Adipocyte (in vitro differentiated cells): ENCODE measurements at regions not wholly inside any gene's neighbourhood (a gene's known extent, or its start where the extent isn't known, plus 50 kb on each side); places are given as distances from the start of the nearest gene placed in this dataset.

Experiments used
- DNase-seq: peaks from one replicate; pipeline ENCODE4 v3.0.0-alpha.2; 2015; ENCODE audit warnings: low read depth
- H3K27me3 ChIP-seq: replicated peaks from 2 replicates; pipeline ENCODE4 v1.7.0; 2013; ENCODE audit warnings: mild to moderate bottlenecking, low read length, moderate library complexity; ENCODE audit not compliant: control insufficient read depth, insufficient read depth
- H3K36me3 ChIP-seq: 2 replicates; pipeline ENCODE4 v1.7.0; 2013; ENCODE audit warnings: low read length, mild to moderate bottlenecking, moderate library complexity; ENCODE audit not compliant: control insufficient read depth, insufficient read depth, severe bottlenecking
- H3K4me1 ChIP-seq: 2 replicates; pipeline ENCODE4 v1.7.0; 2013; ENCODE audit warnings: mild to moderate bottlenecking, low read length, moderate library complexity; ENCODE audit not compliant: control insufficient read depth, insufficient read depth
- H3K4me3 ChIP-seq: 2 replicates; pipeline ENCODE4 v1.7.0; 2013; ENCODE audit warnings: mild to moderate bottlenecking, low read length, moderate library complexity
- H3K9ac ChIP-seq: 2 replicates; pipeline ENCODE4 v1.7.0; 2013; ENCODE audit warnings: mild to moderate bottlenecking, low read length, moderate library complexity
- H3K9me3 ChIP-seq: 2 replicates; pipeline ENCODE4 v1.7.0; 2013; ENCODE audit warnings: mild to moderate bottlenecking, low read length, moderate library complexity; ENCODE audit not compliant: control insufficient read depth

GRCh38 chr11:119790476-119790875 is 61.5 kb upstream of the NECTIN1 start:
- Histone ChIP-seq H3K9me3 (no peaks in the 10 kb centered on the region), H3K4me3 (no peak overlapping the region), H3K4me1 (peaks cover 35% of the 10 kb centered on the region), H3K36me3 (no peaks in the 10 kb centered on the region), H3K9ac (no peak overlapping the region), H3K27me3 (peaks cover 5% of the 10 kb centered on the region)
- no peak for DNase-seq

GRCh38 chr11:119789766-119790407 is 60.9 kb upstream of the NECTIN1 start:
- no peak for DNase-seq
- H3K9ac ChIP-seq = no peak overlapping the region
- H3K9me3 ChIP-seq = no peaks in the 10 kb centered on the region
- peaks cover 5% of the 10 kb centered on the region for H3K27me3 ChIP-seq
- H3K36me3 ChIP-seq = no peaks in the 10 kb centered on the region
- no peak overlapping the region for H3K4me3 ChIP-seq
- H3K4me1 ChIP-seq = peaks cover 29% of the 10 kb centered on the region

GRCh38 chr11:119788911-119789560 is 60.0 kb upstream of the NECTIN1 start:
- Histone ChIP-seq H3K27me3 (peaks cover 5% of the 10 kb centered on the region), H3K9ac (no peak overlapping the region), H3K36me3 (no peaks in the 10 kb centered on the region), H3K9me3 (peaks cover 7% of the 10 kb centered on the region), H3K4me1 (peaks cover 26% of the 10 kb centered on the region), H3K4me3 (no peak overlapping the region)
- DNase-seq = no peak

- no peak for DNase-seq
- H3K9ac ChIP-seq = no peak overlapping the region
These were observed 59.3 kb upstream of the NECTIN1 start for GRCh38 chr11:119788096-119788883.

GRCh38 chr11:119787074-119787461 is 58.1 kb upstream of the NECTIN1 start:
- no peak overlapping the region for H3K4me3 ChIP-seq
- peaks cover 15% of the 10 kb centered on the region for H3K9me3 ChIP-seq
- H3K9ac ChIP-seq = no peak overlapping the region
- H3K36me3 ChIP-seq = no peaks in the 10 kb centered on the region
- H3K4me1 ChIP-seq = peaks cover 17% of the 10 kb centered on the region
- peaks cover 6% of the 10 kb centered on the region for H3K27me3 ChIP-seq
- no peak for DNase-seq

More at GRCh38 chr11:119788096-119788883, 59.3 kb upstream of the NECTIN1 start:
- H3K4me1 ChIP-seq = peaks cover 20% of the 10 kb centered on the region
- H3K36me3 ChIP-seq = no peaks in the 10 kb centered on the region
- H3K27me3 ChIP-seq = peaks cover 5% of the 10 kb centered on the region
- H3K9me3 ChIP-seq = peaks cover 15% of the 10 kb centered on the region
- no peak overlapping the region for H3K4me3 ChIP-seq

GRCh38 chr11:119786431-119787073 is 57.6 kb upstream of the NECTIN1 start:
- Histone ChIP-seq H3K4me1 (peaks cover 11% of the 10 kb centered on the region), H3K36me3 (no peaks in the 10 kb centered on the region), H3K9me3 (peaks cover 15% of the 10 kb centered on the region), H3K4me3 (no peak overlapping the region), H3K9ac (no peak overlapping the region), H3K27me3 (peaks cover 11% of the 10 kb centered on the region)
- DNase-seq = no peak

- peaks cover 15% of the 10 kb centered on the region for H3K9me3 ChIP-seq
- H3K9ac ChIP-seq = no peak overlapping the region
- peaks cover 6% of the 10 kb centered on the region for H3K4me1 ChIP-seq
- no peak overlapping the region for H3K4me3 ChIP-seq
- peaks cover 14% of the 10 kb centered on the region for H3K27me3 ChIP-seq
- DNase-seq = no peak
- H3K36me3 ChIP-seq = no peaks in the 10 kb centered on the region
These were observed 56.1 kb upstream of the NECTIN1 start for GRCh38 chr11:119785131-119785530.

GRCh38 chr11:119784421-119784820 is 55.4 kb upstream of the NECTIN1 start:
- DNase-seq = no peak
- peaks cover 6% of the 10 kb centered on the region for H3K4me1 ChIP-seq
- peaks cover 15% of the 10 kb centered on the region for H3K9me3 ChIP-seq
- no peak overlapping the region for H3K4me3 ChIP-seq
- peaks cover 14% of the 10 kb centered on the region for H3K27me3 ChIP-seq
- no peak overlapping the region for H3K9ac ChIP-seq
- H3K36me3 ChIP-seq = no peaks in the 10 kb centered on the region

- Histone ChIP-seq H3K9me3 (peaks cover 15% of the 10 kb centered on the region), H3K36me3 (no peaks in the 10 kb centered on the region), H3K27me3 (peaks cover 14% of the 10 kb centered on the region), H3K9ac (no peak overlapping the region), H3K4me1 (peaks cover 6% of the 10 kb centered on the region), H3K4me3 (no peak overlapping the region)
- DNase-seq = no peak
These were observed 54.7 kb upstream of the NECTIN1 start for GRCh38 chr11:119783466-119784400.

- Histone ChIP-seq H3K4me1 (peaks cover 6% of the 10 kb centered on the region), H3K36me3 (no peaks in the 10 kb centered on the region), H3K27me3 (peaks cover 20% of the 10 kb centered on the region), H3K9ac (no peak overlapping the region), H3K9me3 (peaks cover 16% of the 10 kb centered on the region), H3K4me3 (no peak overlapping the region)
- peak; percentile 38 for DNase-seq
These were observed 53.7 kb upstream of the NECTIN1 start for GRCh38 chr11:119782739-119783072.
